MM.1S (cell line): ENCODE measurements at regions not wholly inside any gene's neighbourhood (a gene's known extent, or its start where the extent isn't known, plus 50 kb on each side); places are given as distances from the start of the nearest gene placed in this dataset.

ENCODE experiments used
- DNase-seq: peaks from one replicate; pipeline ENCODE4 v3.0.0-alpha.2; 2015
- H2AFZ ChIP-seq: fragments of 300-600 bp; sonication (generic); 2 replicates; pipeline ENCODE4 v1.6.0; 2016; ENCODE audit warnings: antibody characterized with exemption, low read length
- H3F3A ChIP-seq: fragments of 300-600 bp; sonication (generic); 2 replicates; pipeline ENCODE4 v1.6.1; 2016; ENCODE audit warnings: mild to moderate bottlenecking, antibody characterized with exemption, low read length, moderate library complexity, mixed read lengths; ENCODE audit not compliant: insufficient read depth
- H3K27ac ChIP-seq: fragments of 300-600 bp; sonication (generic); 2 replicates; pipeline ENCODE4 v1.5.1; 2016; ENCODE audit warnings: mild to moderate bottlenecking, low read length
- H3K27me3 ChIP-seq: fragments of 300-600 bp; sonication (generic); replicated peaks from 2 replicates; pipeline ENCODE4 v1.6.0; 2016; ENCODE audit warnings: low read length; ENCODE audit not compliant: insufficient read depth
- H3K36me3 ChIP-seq: fragments of 300-600 bp; sonication (generic); replicated peaks from 2 replicates; pipeline ENCODE4 v1.6.1; 2016; ENCODE audit warnings: mild to moderate bottlenecking, low read length, mixed read lengths; ENCODE audit not compliant: insufficient read depth
- H3K4me1 ChIP-seq: fragments of 300-600 bp; sonication (generic); 2 replicates; pipeline ENCODE4 v1.6.1; 2016; ENCODE audit warnings: low read length, mixed read lengths
- H3K4me2 ChIP-seq: fragments of 300-600 bp; sonication (generic); 2 replicates; pipeline ENCODE4 v1.6.0; 2016; ENCODE audit warnings: low read depth, low read length
- H3K4me3 ChIP-seq: fragments of 300-600 bp; sonication (generic); 2 replicates; pipeline ENCODE4 v1.5.1; 2016; ENCODE audit warnings: low read length, mixed read lengths
- H3K79me2 ChIP-seq: fragments of 300-600 bp; sonication (generic); 2 replicates; pipeline ENCODE4 v1.6.1; 2016; ENCODE audit warnings: mixed run types, low read length, mixed read lengths
- H3K9ac ChIP-seq: fragments of 300-600 bp; sonication (generic); 2 replicates; pipeline ENCODE4 v1.6.1; 2016; ENCODE audit warnings: low read length, mixed read lengths
- H3K9me2 ChIP-seq: fragments of 300-600 bp; sonication (generic); replicated peaks from 2 replicates; pipeline ENCODE4 v1.6.1; 2016; ENCODE audit warnings: mild to moderate bottlenecking, low read length, mixed read lengths; ENCODE audit not compliant: insufficient read depth
- H3K9me3 ChIP-seq: fragments of 300-600 bp; sonication (generic); replicated peaks from 2 replicates; pipeline ENCODE4 v1.6.1; 2016; ENCODE audit warnings: mild to moderate bottlenecking, low read length, mixed read lengths; ENCODE audit not compliant: insufficient read depth
- H4K20me1 ChIP-seq: fragments of 300-600 bp; sonication (generic); 2 replicates; pipeline ENCODE4 v1.6.1; 2016; ENCODE audit warnings: mild to moderate bottlenecking, low read length, moderate library complexity, mixed read lengths; ENCODE audit not compliant: insufficient read depth
- CTCF ChIP-seq: fragments of 300-600 bp; sonication (generic); IDR thresholded peaks from 2 replicates; pipeline ENCODE4 v1.5.1; 2016; ENCODE audit warnings: antibody characterized with exemption, low read length, mixed read lengths
- EZH2 ChIP-seq: fragments of 300-600 bp; sonication (generic); optimal IDR thresholded peaks from 2 replicates; pipeline ENCODE3; 2017; ENCODE audit warnings: low read depth, mild to moderate bottlenecking, antibody characterized with exemption, low read length, mixed read lengths
- EZH2phosphoT487 ChIP-seq: fragments of 300-600 bp; sonication (generic); IDR thresholded peaks from 2 replicates; pipeline ENCODE4 v1.6.1; 2018; ENCODE audit warnings: antibody characterized with exemption, low read length

- H3K9me3 ChIP-seq, result no peaks in the 10 kb centered on the region
- no peak for TF ChIP-seq EZH2phosphoT487
- no peak for TF ChIP-seq EZH2
- no peak for TF ChIP-seq CTCF
- H3K27ac ChIP-seq, result no peak overlapping the region
- no peaks in the 10 kb centered on the region for H3K79me2 ChIP-seq
- no peaks in the 10 kb centered on the region for H3K27me3 ChIP-seq
- H3K9me2 ChIP-seq, result no peaks in the 10 kb centered on the region
- H3K4me2 ChIP-seq, result no peak overlapping the region
- H3K36me3 ChIP-seq, result no peaks in the 10 kb centered on the region
- H3K4me3 ChIP-seq, result no peak overlapping the region
- no peak for DNase-seq
- H3K9ac ChIP-seq, result no peak overlapping the region
- H2AFZ ChIP-seq, result no peak overlapping the region
- H3F3A ChIP-seq, result no peaks in the 10 kb centered on the region
- no peaks in the 10 kb centered on the region for H3K4me1 ChIP-seq
- H4K20me1 ChIP-seq, result no peaks in the 10 kb centered on the region
These were observed 256.9 kb downstream of the WDR11 start for GRCh38 chr10:121108051-121108450.

GRCh38 chr10:121110369-121110768, 259.2 kb downstream of the WDR11 start:
- Histone ChIP-seq H3K4me3 (no peak overlapping the region), H4K20me1 (no peaks in the 10 kb centered on the region), H3K36me3 (no peaks in the 10 kb centered on the region), H3F3A (no peaks in the 10 kb centered on the region), H3K4me2 (no peak overlapping the region), H3K9ac (no peak overlapping the region), H3K79me2 (no peaks in the 10 kb centered on the region), H3K9me2 (no peaks in the 10 kb centered on the region), H3K4me1 (no peaks in the 10 kb centered on the region), H3K27ac (no peak overlapping the region), H2AFZ (no peak overlapping the region), H3K9me3 (no peaks in the 10 kb centered on the region), H3K27me3 (no peaks in the 10 kb centered on the region)
- no peak for TF ChIP-seq EZH2phosphoT487
- TF ChIP-seq CTCF, result no peak
- no peak for TF ChIP-seq EZH2
- no peak for DNase-seq

- Histone ChIP-seq H3K27ac (no peak overlapping the region), H3K9me2 (no peaks in the 10 kb centered on the region), H3K27me3 (no peaks in the 10 kb centered on the region), H2AFZ (no peak overlapping the region), H3K4me1 (no peaks in the 10 kb centered on the region), H3F3A (no peaks in the 10 kb centered on the region), H4K20me1 (no peaks in the 10 kb centered on the region), H3K9ac (no peak overlapping the region), H3K4me2 (no peak overlapping the region), H3K36me3 (no peaks in the 10 kb centered on the region), H3K9me3 (no peaks in the 10 kb centered on the region), H3K4me3 (no peak overlapping the region), H3K79me2 (no peaks in the 10 kb centered on the region)
- no peak for DNase-seq
- TF ChIP-seq CTCF (no peak), EZH2phosphoT487 (no peak), EZH2 (no peak)
These were observed 261.0 kb downstream of the WDR11 start for GRCh38 chr10:121112136-121112535.
